Germinal center (tissue), 1 donor: ENCODE measurements at regions not wholly inside any gene's neighbourhood (a gene's known extent, or its start where the extent isn't known, plus 50 kb on each side); places are given as distances from the start of the nearest gene placed in this dataset.
"Not testable (repeated sequence)": the region's sequence is repeated elsewhere in the genome, so short reads cannot be mapped to it uniquely, and the experiment has no call there.

Experiments
- DNase-seq: peaks from one replicate; pipeline ENCODE4 v3.0.0; 2012; ENCODE audit warnings: mixed read lengths, low spot score

- no peak for DNase-seq
Measured at GRCh38 chr17:33944412-33944811, 310.7 kb upstream of the CCL2 start.

GRCh38 chr17:33944826-33945225 lies 310.3 kb upstream of the CCL2 start:
- no peak for DNase-seq

GRCh38 chr17:33945646-33946546 lies 309.2 kb upstream of the CCL2 start:
- DNase-seq: no peak

- no peak for DNase-seq
Measured at GRCh38 chr17:33947762-33948161, 307.3 kb upstream of the CCL2 start.

GRCh38 chr17:33948309-33948708 lies 306.8 kb upstream of the CCL2 start:
- no peak for DNase-seq

- DNase-seq: no peak
Measured at GRCh38 chr17:33949100-33949499, 306.0 kb upstream of the CCL2 start.

- no peak for DNase-seq
Measured at GRCh38 chr17:33950061-33950460, 305.0 kb upstream of the CCL2 start.

GRCh38 chr17:33952425-33952824 lies 302.7 kb upstream of the CCL2 start:
- no peak for DNase-seq

GRCh38 chr17:33954597-33954996 lies 300.5 kb upstream of the CCL2 start:
- DNase-seq: no peak

GRCh38 chr17:33955461-33955860 lies 299.6 kb upstream of the CCL2 start:
- no peak for DNase-seq

- DNase-seq: not testable (repeated sequence)
Measured at GRCh38 chr17:33959098-33959497, 296.0 kb upstream of the CCL2 start.

- no peak for DNase-seq
Measured at GRCh38 chr17:33962857-33963655, 292.0 kb upstream of the CCL2 start.

- DNase-seq: peak; percentile 79
Measured at GRCh38 chr17:33964344-33964979, 290.6 kb upstream of the CCL2 start.

GRCh38 chr17:33966410-33967059 lies 288.6 kb upstream of the CCL2 start:
- DNase-seq: no peak

- DNase-seq: no peak
Measured at GRCh38 chr17:33967608-33968349, 287.3 kb upstream of the CCL2 start.

GRCh38 chr17:33968350-33969044 lies 286.6 kb upstream of the CCL2 start:
- DNase-seq: no peak

GRCh38 chr17:33970279-33970678 lies 284.8 kb upstream of the CCL2 start:
- no peak for DNase-seq

- no peak for DNase-seq
Measured at GRCh38 chr17:33972763-33973162, 282.3 kb upstream of the CCL2 start.

- DNase-seq: no peak
Measured at GRCh38 chr17:33973491-33973890, 281.6 kb upstream of the CCL2 start.

- no peak for DNase-seq
Measured at GRCh38 chr17:33974276-33974675, 280.8 kb upstream of the CCL2 start.

- no peak for DNase-seq
Measured at GRCh38 chr17:33976831-33977230, 278.3 kb upstream of the CCL2 start.
